H9 (cell line): ENCODE measurements at regions not wholly inside any gene's neighbourhood (a gene's known extent, or its start where the extent isn't known, plus 50 kb on each side); places are given as distances from the start of the nearest gene placed in this dataset.

Experiments
- DNase-seq: peaks from one replicate; pipeline ENCODE4 v3.0.0-alpha.2; 2017
- H2AFZ ChIP-seq: one replicate; pipeline ENCODE4 v1.6.1; 2013; ENCODE audit warnings: mild to moderate bottlenecking, low read length, control low read depth, moderate library complexity
- H2AK5ac ChIP-seq: 2 replicates; pipeline ENCODE4 v1.6.1; 2013; ENCODE audit warnings: low read length, control low read depth, mixed read lengths; ENCODE audit not compliant: insufficient read length
- H2BK120ac ChIP-seq: one replicate; pipeline ENCODE4 v1.6.1; 2013; ENCODE audit warnings: low read depth, mild to moderate bottlenecking, low read length, control low read depth, inconsistent platforms; ENCODE audit not compliant: poor library complexity, severe bottlenecking
- H2BK12ac ChIP-seq: 2 replicates; pipeline ENCODE4 v1.6.1; 2013; ENCODE audit warnings: low read length, control low read depth, mixed read lengths, low read depth; ENCODE audit not compliant: insufficient read length
- H2BK15ac ChIP-seq: 2 replicates; pipeline ENCODE4 v1.6.1; 2013; ENCODE audit warnings: low read depth, low read length, control low read depth
- H2BK20ac ChIP-seq: one replicate; pipeline ENCODE4 v1.6.1; 2013; ENCODE audit warnings: low read depth, mild to moderate bottlenecking, low read length, control low read depth, inconsistent platforms; ENCODE audit not compliant: poor library complexity, severe bottlenecking
- H2BK5ac ChIP-seq: 2 replicates; pipeline ENCODE4 v1.6.1; 2013; ENCODE audit warnings: low read length, control low read depth, mixed read lengths; ENCODE audit not compliant: insufficient read length
- H3K14ac ChIP-seq: 2 replicates; pipeline ENCODE4 v1.6.1; 2013; ENCODE audit warnings: low read length, control low read depth; ENCODE audit not compliant: insufficient read depth
- H3K18ac ChIP-seq: 2 replicates; pipeline ENCODE4 v1.6.1; 2013; ENCODE audit warnings: low read depth, mild to moderate bottlenecking, mixed read lengths, low read length, control low read depth; ENCODE audit not compliant: insufficient read length
- H3K23ac ChIP-seq: 2 replicates; pipeline ENCODE4 v1.6.1; 2013; ENCODE audit warnings: low read length, control low read depth, mixed read lengths, low read depth; ENCODE audit not compliant: insufficient read length
- H3K23me2 ChIP-seq: 2 replicates; pipeline ENCODE4 v1.6.1; 2013; ENCODE audit warnings: low read depth, mild to moderate bottlenecking, mixed read lengths, low read length, control low read depth; ENCODE audit not compliant: insufficient read length, poor library complexity, severe bottlenecking
- H3K27ac ChIP-seq: 2 replicates; pipeline ENCODE4 v1.5.1; 2013; ENCODE audit warnings: low read length, control low read depth, mixed read lengths, low read depth; ENCODE audit not compliant: insufficient read length
- H3K27me3 ChIP-seq: 2 replicates; pipeline ENCODE4 v1.6.1; 2013; ENCODE audit warnings: low read length, control low read depth, inconsistent platforms; ENCODE audit not compliant: insufficient read depth
- H3K4ac ChIP-seq: 2 replicates; pipeline ENCODE4 v1.6.1; 2013; ENCODE audit warnings: low read depth, mild to moderate bottlenecking, control low read depth, inconsistent platforms, low read length, moderate library complexity
- H3K4me1 ChIP-seq: 2 replicates; pipeline ENCODE4 v1.6.1; 2013; ENCODE audit warnings: low read length, control low read depth, inconsistent platforms; ENCODE audit not compliant: insufficient read depth
- H3K4me2 ChIP-seq: 2 replicates; pipeline ENCODE4 v1.6.1; 2013; ENCODE audit warnings: low read length, control low read depth, mixed read lengths; ENCODE audit not compliant: insufficient read length, insufficient read depth
- H3K56ac ChIP-seq: 2 replicates; pipeline ENCODE4 v1.6.1; 2013; ENCODE audit warnings: low read depth, mild to moderate bottlenecking, mixed read lengths, low read length, control low read depth; ENCODE audit not compliant: insufficient read length
- H3K79me1 ChIP-seq: 2 replicates; pipeline ENCODE4 v1.6.1; 2013; ENCODE audit warnings: low read depth, mild to moderate bottlenecking, moderate library complexity, low read length, control low read depth, inconsistent platforms; ENCODE audit not compliant: insufficient read depth, poor library complexity, severe bottlenecking
- H3K79me2 ChIP-seq: 2 replicates; pipeline ENCODE4 v1.6.1; 2013; ENCODE audit warnings: low read length, control low read depth, inconsistent platforms; ENCODE audit not compliant: insufficient read depth
- H3K9ac ChIP-seq: 2 replicates; pipeline ENCODE4 v1.6.1; 2013; ENCODE audit warnings: low read length, control low read depth, mixed read lengths; ENCODE audit not compliant: insufficient read length; ENCODE audit errors: extremely low read depth
- H3K9me3 ChIP-seq: one replicate; pipeline ENCODE4 v1.6.1; 2013; ENCODE audit warnings: low read depth, low read length, inconsistent platforms; ENCODE audit not compliant: control insufficient read depth
- H3T11ph ChIP-seq: one replicate; pipeline ENCODE4 v1.6.1; 2013; ENCODE audit warnings: mild to moderate bottlenecking, low read length, control low read depth, inconsistent platforms
- H4K20me1 ChIP-seq: one replicate; pipeline ENCODE4 v1.6.1; 2013; ENCODE audit not compliant: control insufficient read depth, insufficient read length, insufficient read depth
- H4K5ac ChIP-seq: 2 replicates; pipeline ENCODE4 v1.6.1; 2013; ENCODE audit warnings: low read depth, mild to moderate bottlenecking, mixed read lengths, low read length, control low read depth; ENCODE audit not compliant: insufficient read length
- H4K8ac ChIP-seq: replicated peaks from 2 replicates; pipeline ENCODE4 v1.6.1; 2013; ENCODE audit warnings: low read length, control low read depth, mixed read lengths, low read depth; ENCODE audit not compliant: insufficient read length
- H4K91ac ChIP-seq: 2 replicates; pipeline ENCODE4 v1.6.1; 2013; ENCODE audit warnings: low read depth, mild to moderate bottlenecking, moderate library complexity, mixed read lengths, low read length, control low read depth; ENCODE audit not compliant: insufficient read length
- H3K27ac Mint-ChIP-seq, 3 experiments: 2 replicates in 2 of 3; 3 replicates in 1 of 3; pipeline ENCODE4 v1.8.0; 2020 to 2021; ENCODE audit warnings: mixed read lengths in 3 of 3, mild to moderate bottlenecking in 1 of 3, moderate library complexity in 1 of 3
- H3K27me3 Mint-ChIP-seq: 2 replicates; pipeline ENCODE4 v1.8.0; 2021; ENCODE audit warnings: low read depth, mild to moderate bottlenecking, moderate library complexity, mixed read lengths
- H3K36me3 Mint-ChIP-seq, 3 experiments: 2 replicates in 2 of 3; 3 replicates in 1 of 3; pipeline ENCODE4 v1.8.0; 2020 to 2021; ENCODE audit warnings: low read depth in 3 of 3, mixed read lengths in 3 of 3; ENCODE audit not compliant: insufficient read depth in 1 of 3
- H3K4me1 Mint-ChIP-seq, 2 experiments: 2 replicates each; pipeline ENCODE4 v1.8.0; 2020; ENCODE audit warnings: mixed read lengths in 2 of 2
- H3K4me3 Mint-ChIP-seq, 2 experiments: 2 replicates in 1 of 2; 3 replicates in 1 of 2; pipeline ENCODE4 v1.8.0; 2020 to 2021; ENCODE audit warnings: mild to moderate bottlenecking in 2 of 2, mixed read lengths in 2 of 2, moderate library complexity in 1 of 2
- H3K9me3 Mint-ChIP-seq, 2 experiments: 2 replicates in 1 of 2; 3 replicates in 1 of 2; pipeline ENCODE4 v1.8.0; 2020; ENCODE audit warnings: mild to moderate bottlenecking in 2 of 2, mixed read lengths in 2 of 2, moderate library complexity in 1 of 2
- WGBS: extraction: QIAGEN DNeasy Blood & Tissue Kit; methylation state at CpG from one replicate; pipeline ENCODE4 v1.1.7; 2013; ENCODE audit warnings: missing lambda C conversion rate, low lambda C conversion rate, mixed read lengths; ENCODE audit not compliant: insufficient read length; ENCODE audit errors: extremely low coverage; 5-methylcytosine and 5-hydroxymethylcytosine counted together
- TF ChIP-seq, protein P1 (sequence below): fragments of 200-600 bp; sonication (generic); conservative IDR thresholded peaks from 3 replicates; pipeline ENCODE4 v1.8.0; 2021; ENCODE audit warnings: antibody characterized with exemption, mild to moderate bottlenecking

GRCh38 chrX:43065978-43066377 is 288.0 kb upstream of the PPP1R2C start:
- Histone ChIP-seq H3K56ac (no peak overlapping the region), H3T11ph (no peak overlapping the region), H3K4me2 (no peak overlapping the region), H3K14ac (no peak overlapping the region), H4K20me1 (no peaks in the 10 kb centered on the region), H2BK15ac (no peak overlapping the region), H3K23me2 (no peaks in the 10 kb centered on the region), H3K79me1 (no peaks in the 10 kb centered on the region), H3K79me2 (no peaks in the 10 kb centered on the region), H3K4me1 (no peaks in the 10 kb centered on the region), H2BK20ac (no peak overlapping the region), H2BK120ac (no peak overlapping the region), H4K91ac (no peak overlapping the region), H2BK12ac (no peak overlapping the region), H2BK5ac (no peak overlapping the region), H2AK5ac (no peak overlapping the region), H4K5ac (no peak overlapping the region), H2AFZ (no peak overlapping the region), H3K27me3 (no peaks in the 10 kb centered on the region), H3K4ac (no peak overlapping the region), H3K23ac (no peak overlapping the region), H3K27ac (no peak overlapping the region), H3K18ac (no peak overlapping the region), H3K9ac (no peak overlapping the region), H3K9me3 (no peaks in the 10 kb centered on the region), H4K8ac (no peak overlapping the region)
- peaks cover 4 to 21% of the 10 kb centered on the region in 2 experiments; a peak in 4 of 5 replicates for H3K9me3 Mint-ChIP-seq
- TF ChIP-seq, protein P1, sequence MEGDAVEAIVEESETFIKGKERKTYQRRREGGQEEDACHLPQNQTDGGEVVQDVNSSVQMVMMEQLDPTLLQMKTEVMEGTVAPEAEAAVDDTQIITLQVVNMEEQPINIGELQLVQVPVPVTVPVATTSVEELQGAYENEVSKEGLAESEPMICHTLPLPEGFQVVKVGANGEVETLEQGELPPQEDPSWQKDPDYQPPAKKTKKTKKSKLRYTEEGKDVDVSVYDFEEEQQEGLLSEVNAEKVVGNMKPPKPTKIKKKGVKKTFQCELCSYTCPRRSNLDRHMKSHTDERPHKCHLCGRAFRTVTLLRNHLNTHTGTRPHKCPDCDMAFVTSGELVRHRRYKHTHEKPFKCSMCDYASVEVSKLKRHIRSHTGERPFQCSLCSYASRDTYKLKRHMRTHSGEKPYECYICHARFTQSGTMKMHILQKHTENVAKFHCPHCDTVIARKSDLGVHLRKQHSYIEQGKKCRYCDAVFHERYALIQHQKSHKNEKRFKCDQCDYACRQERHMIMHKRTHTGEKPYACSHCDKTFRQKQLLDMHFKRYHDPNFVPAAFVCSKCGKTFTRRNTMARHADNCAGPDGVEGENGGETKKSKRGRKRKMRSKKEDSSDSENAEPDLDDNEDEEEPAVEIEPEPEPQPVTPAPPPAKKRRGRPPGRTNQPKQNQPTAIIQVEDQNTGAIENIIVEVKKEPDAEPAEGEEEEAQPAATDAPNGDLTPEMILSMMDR: no peak
- H3K36me3 Mint-ChIP-seq: peaks cover 0 to 16% (median 2%) of the 10 kb centered on the region in 3 experiments; a peak in 5 of 7 replicates
- no peak for DNase-seq
- H3K27ac Mint-ChIP-seq: no peak overlapping the region; a peak in 1 of 7 replicates
- no peaks in the 10 kb centered on the region for H3K27me3 Mint-ChIP-seq
- peaks cover 9 to 10% of the 10 kb centered on the region in 2 experiments for H3K4me1 Mint-ChIP-seq
- no CpG with 5 or more reads among the region's 2 CpGs for WGBS
- no peak overlapping the region for H3K4me3 Mint-ChIP-seq
